Hepatocyte (in vitro differentiated cells): ENCODE measurements at regions not wholly inside any gene's neighbourhood (a gene's known extent, or its start where the extent isn't known, plus 50 kb on each side); places are given as distances from the start of the nearest gene placed in this dataset.

Source experiments
- DNase-seq: peaks from one replicate; pipeline ENCODE4 v3.0.0-alpha.2; 2016; ENCODE audit warnings: low spot score
- H2AFZ ChIP-seq: fragments of 200-600 bp; sonication (generic); 2 replicates; pipeline ENCODE4 v1.6.0; 2016; ENCODE audit warnings: antibody characterized with exemption, mild to moderate bottlenecking
- H3K27ac ChIP-seq: fragments of 200-600 bp; sonication (generic); 2 replicates; pipeline ENCODE4 v1.5.1; 2016; ENCODE audit warnings: mild to moderate bottlenecking
- H3K27me3 ChIP-seq: fragments of 200-600 bp; sonication (generic); 2 replicates; pipeline ENCODE4 v1.6.1; 2016
- H3K36me3 ChIP-seq: fragments of 200-600 bp; sonication (generic); replicated peaks from 2 replicates; pipeline ENCODE4 v1.5.1; 2016; ENCODE audit warnings: low read depth; ENCODE audit not compliant: insufficient read depth
- H3K4me1 ChIP-seq: fragments of 200-600 bp; sonication (generic); 2 replicates; pipeline ENCODE4 v1.5.1; 2016; ENCODE audit warnings: mild to moderate bottlenecking, moderate library complexity; ENCODE audit not compliant: insufficient read depth
- H3K4me2 ChIP-seq: fragments of 200-600 bp; sonication (generic); 2 replicates; pipeline ENCODE4 v1.6.0; 2016
- H3K4me3 ChIP-seq: fragments of 200-600 bp; sonication (generic); 2 replicates; pipeline ENCODE4 v1.5.1; 2016; ENCODE audit warnings: mild to moderate bottlenecking
- H3K79me2 ChIP-seq: fragments of 200-600 bp; sonication (generic); 2 replicates; pipeline ENCODE4 v1.6.0; 2017; ENCODE audit warnings: mild to moderate bottlenecking
- H3K9me2 ChIP-seq: fragments of 200-600 bp; sonication (generic); replicated peaks from 2 replicates; pipeline ENCODE4 v1.6.0; 2017; ENCODE audit warnings: mild to moderate bottlenecking; ENCODE audit not compliant: insufficient read depth
- H3K9me3 ChIP-seq: fragments of 200-600 bp; sonication (generic); 2 replicates; pipeline ENCODE4 v1.5.1; 2016; ENCODE audit warnings: low read depth, mild to moderate bottlenecking
- H4K20me1 ChIP-seq: fragments of 200-600 bp; sonication (generic); 2 replicates; pipeline ENCODE4 v1.6.0; 2016; ENCODE audit warnings: mild to moderate bottlenecking; ENCODE audit not compliant: insufficient read depth, poor library complexity, severe bottlenecking
- CTCF ChIP-seq: fragments of 200-600 bp; sonication (generic); IDR thresholded peaks from 2 replicates; pipeline ENCODE4 v1.5.1; 2016; ENCODE audit warnings: antibody characterized with exemption, mild to moderate bottlenecking; ENCODE audit not compliant: poor library complexity
- EZH2 ChIP-seq: fragments of 200-600 bp; sonication (generic); IDR thresholded peaks from 2 replicates; pipeline ENCODE4 v1.6.1; 2016; ENCODE audit warnings: antibody characterized with exemption, mild to moderate bottlenecking, borderline replicate concordance
- EZH2phosphoT487 ChIP-seq: fragments of 200-600 bp; sonication (generic); IDR thresholded peaks from one replicate; pipeline ENCODE4 v1.6.1; 2018; ENCODE audit warnings: antibody characterized with exemption, mild to moderate bottlenecking, low read depth, moderate library complexity; ENCODE audit not compliant: unreplicated experiment, severe bottlenecking
- WGBS: methylation state at CpG from one replicate; pipeline ENCODE4 v1.1.6; 2016; ENCODE audit warnings: low lambda C conversion rate; ENCODE audit errors: missing lambda C conversion rate; 5-methylcytosine and 5-hydroxymethylcytosine counted together

GRCh38 chr4:157514711-157515110, 294.2 kb downstream of the GRIA2 start:
- Histone ChIP-seq H2AFZ (no peak overlapping the region), H3K9me3 (no peaks in the 10 kb centered on the region), H3K27me3 (no peaks in the 10 kb centered on the region), H3K4me2 (no peak overlapping the region), H3K36me3 (no peaks in the 10 kb centered on the region), H3K79me2 (no peaks in the 10 kb centered on the region), H3K9me2 (no peaks in the 10 kb centered on the region), H3K4me3 (no peak overlapping the region), H3K27ac (no peak overlapping the region), H4K20me1 (no peaks in the 10 kb centered on the region), H3K4me1 (no peaks in the 10 kb centered on the region)
- no peak for DNase-seq
- TF ChIP-seq EZH2phosphoT487 = no peak
- TF ChIP-seq CTCF = peak; percentile 46
- WGBS = 65% methylated on average over 3 of the region's 3 CpGs

GRCh38 chr4:157509341-157509740, 288.8 kb downstream of the GRIA2 start:
- H3K27me3 ChIP-seq = no peaks in the 10 kb centered on the region
- H3K4me3 ChIP-seq = no peak overlapping the region
- H4K20me1 ChIP-seq = no peaks in the 10 kb centered on the region
- H3K79me2 ChIP-seq = no peaks in the 10 kb centered on the region
- H3K9me2 ChIP-seq = no peaks in the 10 kb centered on the region
- DNase-seq = no peak
- H3K27ac ChIP-seq = no peak overlapping the region
- no peaks in the 10 kb centered on the region for H3K36me3 ChIP-seq
- no peaks in the 10 kb centered on the region for H3K9me3 ChIP-seq
- H3K4me2 ChIP-seq = no peak overlapping the region
- no peak overlapping the region for H2AFZ ChIP-seq
- H3K4me1 ChIP-seq = no peaks in the 10 kb centered on the region
- whole genome bisulfite sequencing = 78% methylated on average over 3 of the region's 3 CpGs
- TF ChIP-seq EZH2 = no peak
- no peak for TF ChIP-seq CTCF
- TF ChIP-seq EZH2phosphoT487 = no peak

- Histone ChIP-seq H3K9me3 (no peaks in the 10 kb centered on the region), H3K36me3 (no peaks in the 10 kb centered on the region), H3K4me3 (no peak overlapping the region), H3K79me2 (no peaks in the 10 kb centered on the region), H2AFZ (no peak overlapping the region), H3K27ac (no peak overlapping the region), H4K20me1 (no peaks in the 10 kb centered on the region), H3K4me1 (no peaks in the 10 kb centered on the region), H3K9me2 (no peaks in the 10 kb centered on the region), H3K27me3 (no peaks in the 10 kb centered on the region), H3K4me2 (no peak overlapping the region)
- WGBS = 90% methylated on average over 2 of the region's 2 CpGs
- DNase-seq = no peak
- TF ChIP-seq EZH2phosphoT487 (no peak), CTCF (no peak), EZH2 (no peak)
Observed at GRCh38 chr4:157502656-157503055, 282.1 kb downstream of the GRIA2 start.

GRCh38 chr4:157459785-157460184, 239.3 kb downstream of the GRIA2 start:
- H3K27me3 ChIP-seq = no peaks in the 10 kb centered on the region
- no peaks in the 10 kb centered on the region for H3K79me2 ChIP-seq
- TF ChIP-seq EZH2 (no peak), CTCF (no peak), EZH2phosphoT487 (no peak)
- DNase-seq = peak; percentile 20
- H4K20me1 ChIP-seq = no peaks in the 10 kb centered on the region
- H3K36me3 ChIP-seq = no peaks in the 10 kb centered on the region
- no peaks in the 10 kb centered on the region for H3K9me3 ChIP-seq
- no peak overlapping the region for H3K4me3 ChIP-seq
- H2AFZ ChIP-seq = peak overlapping the region; percentile 21
- peak overlapping the region; percentile 59 for H3K4me2 ChIP-seq
- WGBS = 38% methylated on average over 3 of the region's 3 CpGs
- no peaks in the 10 kb centered on the region for H3K9me2 ChIP-seq
- H3K4me1 ChIP-seq = no peaks in the 10 kb centered on the region
- peak overlapping the region; percentile 19 for H3K27ac ChIP-seq
